ENCODE measurements at regions not wholly inside any gene's neighbourhood (a gene's known extent, or its start where the extent isn't known, plus 50 kb on each side); places are given as distances from the start of the nearest gene placed in this dataset.
"Not testable (repeated sequence)": the region's sequence is repeated elsewhere in the genome, so short reads cannot be mapped to it uniquely, and the experiment has no call there.

DNA sequence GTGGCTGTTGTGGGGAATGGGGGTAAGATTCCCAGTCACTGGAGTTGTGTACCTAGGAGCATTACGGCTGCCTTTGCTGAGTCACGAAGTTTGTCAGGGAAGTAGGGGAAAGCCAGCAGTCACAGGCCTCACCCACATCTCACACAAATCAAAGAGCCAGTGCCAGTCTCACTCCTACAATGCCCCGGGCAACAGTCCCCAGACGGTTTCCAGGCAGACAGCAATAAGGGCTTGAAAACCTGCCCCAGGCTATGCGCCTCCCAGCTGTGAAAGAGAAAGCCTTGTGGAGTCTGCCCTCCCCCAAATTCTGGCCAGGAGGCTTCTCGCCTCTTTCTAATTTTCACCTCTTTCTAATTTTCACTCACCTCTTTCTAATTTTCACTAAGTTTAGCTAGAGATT, 142.3 kb upstream of the EDNRB start:
- DNase-seq: peak in 2 of 3 experiments; percentile 16 to 42

DNA sequence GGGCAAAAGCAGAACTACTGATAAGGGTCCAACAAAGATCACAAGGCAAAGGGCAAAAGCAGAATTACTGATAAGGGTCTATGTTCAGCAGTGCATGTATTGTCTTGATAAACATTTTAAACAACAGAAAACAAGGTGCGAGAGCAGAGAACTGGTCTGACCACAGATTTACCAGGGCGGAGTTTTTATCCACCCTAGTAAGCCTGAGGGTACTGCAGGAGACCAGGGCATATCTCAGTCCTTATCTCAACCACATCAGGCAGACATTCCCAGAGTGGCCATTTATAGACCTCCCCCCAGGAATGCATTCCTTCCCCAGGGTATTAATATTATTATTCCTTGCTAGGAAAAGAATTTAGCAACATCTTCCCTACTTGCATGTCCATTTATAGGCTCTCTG, 138.2 kb upstream of the EDNRB start:
- DNase-seq: not testable (repeated sequence)

DNA sequence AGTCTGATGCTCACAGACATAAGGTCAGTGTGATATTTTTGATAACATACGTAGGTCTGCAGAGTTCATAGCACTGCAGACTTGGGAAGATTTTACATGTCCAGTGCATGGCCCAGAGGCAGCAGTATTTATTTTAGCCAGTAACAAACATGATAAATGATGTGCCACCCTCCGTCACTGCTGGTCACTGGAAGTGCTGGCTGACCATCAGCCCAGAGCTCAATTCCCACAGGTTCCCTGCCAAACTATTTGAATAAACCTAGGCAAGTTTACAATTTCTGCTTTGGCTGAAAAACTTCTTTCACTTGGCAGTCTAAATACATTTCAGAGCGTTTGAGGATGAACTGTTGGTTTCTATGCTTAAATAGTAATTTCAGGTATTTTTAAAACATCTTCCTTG, 135.5 kb upstream of the EDNRB start:
- DNase-seq: no peak

DNA sequence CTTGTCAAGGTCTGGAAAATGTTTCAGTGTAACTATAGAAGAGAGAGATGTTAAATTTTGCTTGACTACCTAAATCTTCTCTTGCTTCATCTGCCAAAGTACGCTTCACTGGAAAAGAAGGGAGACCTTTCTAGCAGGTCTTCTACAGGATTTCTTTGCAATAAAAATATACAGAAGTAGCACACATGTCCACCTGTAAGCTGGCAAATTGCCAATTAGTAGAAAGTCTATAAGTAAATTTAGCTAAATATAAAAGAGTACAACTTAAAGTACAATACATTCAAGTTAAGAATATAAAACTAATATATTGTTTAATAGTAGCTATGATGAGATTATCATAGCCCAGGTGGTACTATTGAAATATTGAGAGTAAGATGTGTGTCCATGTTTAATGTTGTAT, 128.5 kb upstream of the EDNRB start:
- DNase-seq: no peak

DNA sequence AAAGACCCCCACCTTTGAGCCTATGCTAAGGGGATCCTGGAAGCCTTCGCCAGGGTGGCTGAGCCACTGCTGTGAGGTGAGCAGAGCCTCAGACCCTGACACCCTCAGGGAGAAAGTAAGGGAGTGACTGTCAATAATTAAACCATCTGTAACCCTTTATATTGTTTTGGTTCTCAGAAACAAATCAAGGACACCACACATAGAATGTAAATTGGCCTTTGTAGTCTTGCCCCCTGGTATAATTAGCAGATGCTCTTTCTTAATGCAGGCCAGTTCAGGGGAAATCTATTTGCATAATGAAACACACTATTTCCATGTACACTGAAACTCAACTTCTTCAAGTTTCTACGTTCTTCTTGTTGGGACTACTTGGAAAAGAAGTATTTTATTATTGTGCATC, 127.7 kb upstream of the EDNRB start:
- DNase-seq: no peak

DNA sequence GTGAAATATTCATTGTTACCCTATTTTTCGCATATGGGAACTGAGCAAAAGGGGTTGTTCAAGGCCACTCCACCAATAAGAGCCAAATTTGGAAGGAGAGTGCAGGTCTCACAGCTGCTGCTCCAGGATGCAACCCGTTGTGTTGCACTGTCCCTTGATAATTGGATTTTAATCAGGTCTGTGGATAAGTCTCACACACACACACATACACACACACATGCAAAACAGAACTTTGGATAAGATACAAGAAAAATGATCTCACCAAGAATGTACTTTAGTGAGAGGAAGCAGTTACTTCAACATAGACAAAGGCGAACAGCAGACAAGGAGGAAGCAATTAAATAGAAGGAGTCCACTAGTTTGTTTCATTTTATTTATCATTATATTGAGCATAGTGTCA, 127.3 kb upstream of the EDNRB start:
- DNase-seq: no peak

DNA sequence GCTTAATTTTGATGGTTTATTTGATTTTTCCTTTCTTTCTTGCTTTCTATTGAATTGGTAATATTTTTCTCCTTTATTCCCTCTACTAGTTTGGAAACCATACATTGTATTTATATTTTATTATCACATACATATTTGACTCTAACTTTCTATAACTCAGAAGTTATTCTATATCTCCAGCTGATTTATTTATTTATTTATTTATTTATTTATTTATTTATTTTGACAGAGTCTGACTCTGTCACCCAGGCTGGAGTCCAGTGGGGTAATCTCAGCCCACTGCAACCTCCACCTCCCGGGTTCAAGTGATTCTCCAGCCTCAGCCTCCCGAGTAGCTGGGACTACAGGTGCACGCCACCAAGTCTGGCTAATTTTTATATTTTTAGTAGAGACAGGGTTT, 122.7 kb upstream of the EDNRB start:
- not testable (repeated sequence) for DNase-seq

DNA sequence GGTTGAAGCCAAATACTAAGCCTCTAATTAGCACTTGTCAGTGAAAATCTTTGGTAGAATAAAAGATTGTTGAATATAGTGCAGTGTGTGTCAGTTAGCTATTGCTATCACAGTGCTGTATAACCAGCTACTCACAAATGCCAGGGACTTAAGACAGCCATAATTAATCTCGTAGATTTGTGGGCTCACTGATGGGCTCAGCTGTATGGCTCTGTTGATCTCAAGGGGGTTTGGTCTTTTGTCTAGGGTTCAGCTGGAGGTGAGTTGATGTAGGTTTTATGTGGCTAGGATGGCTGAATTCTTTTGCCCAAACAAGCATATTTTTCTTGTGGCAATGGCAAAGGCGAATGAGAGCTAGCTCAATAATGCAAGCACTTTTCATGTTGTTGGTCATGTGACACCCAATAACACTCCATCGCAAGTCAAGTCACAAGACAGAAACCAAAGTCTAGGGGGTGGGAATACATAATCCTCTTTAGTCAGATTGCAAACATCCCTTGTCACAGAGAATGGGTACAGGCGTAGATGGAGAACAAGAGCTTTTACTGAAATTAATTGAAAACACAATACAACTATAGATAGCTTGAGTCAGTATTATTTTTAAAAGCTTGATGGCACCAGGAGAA, 121.7 kb upstream of the EDNRB start:
- DNase-seq: peak in 1 of 3 experiments; percentile 56

DNA sequence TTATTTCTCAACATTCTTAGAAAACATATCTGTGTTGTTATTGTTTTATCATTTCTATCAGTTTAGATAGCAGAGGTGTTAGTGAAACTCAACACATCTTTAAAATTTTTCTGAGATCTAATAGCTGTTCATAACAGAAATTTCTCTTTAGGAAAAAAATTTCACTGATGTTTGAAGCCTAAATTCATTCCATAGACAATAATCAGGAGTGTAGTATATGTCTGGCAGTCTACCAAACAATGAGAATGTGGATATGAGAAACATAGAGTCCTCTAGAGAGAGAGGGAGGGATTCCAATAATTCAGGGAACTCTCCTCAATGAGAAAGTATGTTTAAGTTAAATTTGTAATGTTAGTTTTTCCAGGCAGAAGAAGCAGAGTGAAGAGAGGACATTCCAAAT, 118.2 kb upstream of the EDNRB start:
- no peak for DNase-seq

DNA sequence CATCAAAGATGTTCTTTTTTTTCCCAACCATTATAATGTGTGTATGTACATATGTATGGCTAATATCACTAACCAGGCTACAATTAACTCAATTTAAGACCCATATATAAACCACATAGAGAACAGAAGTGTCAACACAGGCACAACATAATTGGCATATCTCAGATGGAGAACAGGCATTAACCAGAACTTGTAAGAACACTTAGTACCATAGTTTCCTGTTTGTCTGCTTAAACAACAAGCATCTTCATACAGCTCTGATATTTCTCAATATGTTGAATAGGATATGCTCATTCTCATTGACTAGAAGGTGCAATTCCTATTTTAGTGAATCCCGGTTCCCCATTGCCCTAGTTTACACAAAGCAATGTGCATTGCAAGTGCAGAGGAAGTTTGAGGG, 116.9 kb upstream of the EDNRB start:
- DNase-seq: peak in 1 of 3 experiments; percentile 92

DNA sequence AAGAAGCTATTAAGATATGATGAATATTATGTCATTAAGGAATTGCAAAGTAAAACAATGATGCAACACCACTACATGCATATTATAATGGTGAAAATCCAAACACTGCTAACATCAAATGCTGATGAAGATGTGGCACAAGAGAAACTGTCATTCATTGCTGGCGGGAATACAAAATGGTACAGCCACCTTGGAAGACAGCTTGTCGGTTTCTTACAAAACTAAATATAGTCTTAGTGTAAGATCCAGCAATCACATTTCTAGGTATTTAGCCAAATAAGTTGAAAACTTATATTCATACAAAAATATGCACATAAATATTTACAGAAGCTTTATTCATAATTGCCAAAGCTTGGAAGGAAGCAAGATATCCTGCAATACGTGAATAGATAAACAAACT, 114.9 kb upstream of the EDNRB start:
- DNase-seq: no peak

DNA sequence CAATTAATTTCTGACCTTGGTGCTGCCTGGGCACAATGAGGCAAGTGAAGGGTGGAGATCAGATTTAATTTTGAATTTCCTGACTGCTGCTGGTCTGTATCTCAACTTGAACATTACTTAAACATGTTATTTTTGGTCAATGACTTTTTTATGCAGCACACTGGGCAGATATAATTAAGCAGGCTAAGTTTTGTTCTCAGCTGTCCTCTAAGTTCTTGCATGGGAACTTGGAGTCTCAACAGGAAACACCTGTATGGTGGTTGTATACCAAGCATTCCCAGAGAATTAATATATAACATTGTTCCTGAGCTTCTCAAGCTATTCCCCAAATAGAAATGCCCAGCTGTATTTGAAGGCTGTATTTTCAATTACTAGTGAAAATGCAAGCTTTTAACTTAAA, 113.5 kb upstream of the EDNRB start:
- no peak for DNase-seq

DNA sequence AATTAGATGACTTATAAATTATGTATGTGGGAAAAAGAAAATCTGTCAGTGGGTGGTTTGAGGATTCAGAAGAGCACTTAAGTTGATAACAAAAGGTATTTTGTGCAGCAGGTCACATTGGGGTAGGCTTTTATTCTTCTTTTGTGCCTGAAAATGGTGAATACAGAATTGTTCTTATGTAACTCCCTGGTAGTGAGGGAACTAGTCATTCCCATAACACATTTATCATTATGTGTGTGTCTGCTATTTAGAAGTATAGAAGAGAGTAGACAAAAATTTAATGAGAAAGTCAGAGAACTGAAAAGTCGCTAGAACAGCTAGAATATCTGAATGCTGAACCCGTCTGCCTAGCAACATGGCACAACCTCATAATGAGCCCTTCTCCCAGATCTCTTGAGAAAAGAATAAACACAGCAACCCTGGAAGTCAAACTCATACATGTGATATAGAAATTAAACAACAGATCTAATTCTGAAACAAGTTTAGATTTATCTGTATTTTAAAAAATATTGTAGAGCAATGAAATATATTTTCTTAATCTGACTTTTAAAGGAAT, 111.8 kb upstream of the EDNRB start:
- DNase-seq: peak in 1 of 3 experiments; percentile 66

DNA sequence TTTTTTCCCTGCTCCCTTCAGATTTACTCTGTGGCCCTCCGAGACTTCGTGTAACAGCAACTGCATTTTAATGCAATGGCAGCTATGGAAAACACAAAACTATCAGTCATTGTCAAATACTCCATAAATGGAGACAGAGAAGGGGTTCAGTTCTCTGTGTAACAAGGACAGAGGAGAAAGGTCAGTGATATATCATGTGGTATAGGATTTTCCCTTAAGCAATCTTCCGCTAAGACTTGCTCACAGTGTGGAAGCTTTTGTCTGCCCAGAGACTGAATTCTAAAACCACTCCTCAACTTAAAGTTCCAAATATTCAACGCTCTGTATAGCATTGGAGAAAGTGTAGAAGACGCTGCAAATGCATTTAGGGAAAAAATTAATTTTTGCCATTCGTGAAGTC, 111.3 kb upstream of the EDNRB start:
- peak in 1 of 3 experiments; percentile 52 for DNase-seq

DNA sequence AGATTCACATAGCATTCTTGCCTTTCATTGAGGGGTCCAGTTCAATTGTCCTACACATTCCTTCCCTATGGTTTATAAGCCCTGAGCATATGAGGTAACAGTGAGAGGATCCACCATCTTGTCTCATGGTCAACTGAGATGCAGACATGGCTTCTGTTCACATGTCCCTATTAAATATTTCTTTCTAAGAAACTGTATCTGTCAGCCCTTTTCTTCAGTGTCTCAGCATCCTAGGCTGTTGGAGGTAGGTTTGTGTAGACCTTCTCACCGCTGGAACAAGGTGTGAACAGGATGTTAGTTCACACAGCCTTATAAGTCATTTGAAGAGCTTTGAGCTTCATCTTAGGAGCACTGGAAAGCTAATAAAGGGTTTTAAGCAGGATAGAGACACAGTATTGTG, 110.3 kb upstream of the EDNRB start:
- no peak for DNase-seq

DNA sequence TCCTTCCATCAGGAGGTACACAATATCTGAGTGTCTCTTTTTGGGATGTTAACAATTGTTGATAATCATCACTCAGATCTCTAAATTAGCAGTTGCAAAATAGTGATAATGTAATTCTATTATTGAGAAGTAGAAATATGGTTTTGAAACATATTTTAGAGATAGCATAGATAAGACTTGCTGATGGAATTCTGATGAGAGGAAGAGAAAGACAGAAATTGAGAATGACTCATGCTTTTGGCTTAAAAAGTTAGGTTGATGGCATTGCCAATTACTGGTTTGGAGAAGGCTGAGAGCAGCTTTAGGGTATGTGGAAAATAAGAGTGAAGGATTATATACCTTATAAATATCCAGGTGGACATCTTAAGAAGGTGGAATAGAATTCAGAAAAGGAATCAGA, 106.4 kb upstream of the EDNRB start:
- no peak for DNase-seq

DNA sequence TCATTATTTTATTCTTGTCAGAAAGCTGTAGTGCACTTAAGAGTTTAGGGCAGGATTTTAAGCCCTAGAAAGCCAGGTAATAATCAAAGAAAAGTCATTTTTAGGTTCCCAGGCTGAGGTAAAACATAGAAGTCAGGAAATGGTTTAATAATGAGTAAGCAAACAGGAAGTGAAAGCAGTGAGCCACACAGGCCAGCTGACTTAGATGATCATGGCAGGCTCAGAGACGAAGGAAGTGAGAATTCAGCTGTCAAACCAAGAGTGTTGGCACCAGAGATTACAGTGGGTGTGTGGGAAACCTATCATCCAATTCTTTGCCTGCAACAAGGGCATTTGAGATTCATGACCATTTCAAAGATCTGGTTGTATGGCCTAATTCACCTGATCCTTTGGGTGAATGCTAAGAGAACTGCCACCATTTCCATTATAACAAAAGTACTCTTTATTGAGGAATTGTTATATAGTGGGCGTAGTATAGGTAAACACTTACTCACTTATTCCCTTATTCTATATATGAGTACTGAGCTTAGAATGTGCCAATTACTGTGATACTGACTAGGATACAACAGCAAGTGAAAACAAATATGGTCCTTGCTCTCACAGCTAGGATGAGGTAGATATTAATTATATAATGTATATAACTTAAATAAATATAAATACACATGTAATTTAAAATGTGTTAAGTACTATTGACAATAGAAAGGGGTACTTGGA, 103.7 kb upstream of the EDNRB start:
- DNase-seq: peak in 1 of 3 experiments; percentile 44

DNA sequence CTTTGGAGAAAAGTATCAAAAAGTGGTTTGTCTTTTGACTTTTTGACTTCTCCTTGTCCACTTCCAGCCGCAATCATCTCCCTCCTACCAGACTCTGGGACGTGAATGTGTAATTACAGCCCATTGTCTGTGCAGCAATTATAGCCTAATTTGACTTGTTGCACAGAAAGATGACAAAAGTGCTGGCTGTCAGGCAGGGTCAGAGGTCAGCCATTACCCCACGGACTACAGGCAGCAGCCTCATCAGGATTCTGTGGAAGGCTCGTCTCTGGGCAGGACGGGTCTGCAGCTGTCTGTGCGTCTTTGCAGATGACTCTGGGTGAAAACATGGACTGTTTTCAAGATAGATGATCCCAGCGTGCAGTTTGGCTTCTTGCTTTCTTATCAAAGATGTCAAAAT, 102.2 kb upstream of the EDNRB start:
- DNase-seq: peak in 2 of 3 experiments; percentile 68 to 93

DNA sequence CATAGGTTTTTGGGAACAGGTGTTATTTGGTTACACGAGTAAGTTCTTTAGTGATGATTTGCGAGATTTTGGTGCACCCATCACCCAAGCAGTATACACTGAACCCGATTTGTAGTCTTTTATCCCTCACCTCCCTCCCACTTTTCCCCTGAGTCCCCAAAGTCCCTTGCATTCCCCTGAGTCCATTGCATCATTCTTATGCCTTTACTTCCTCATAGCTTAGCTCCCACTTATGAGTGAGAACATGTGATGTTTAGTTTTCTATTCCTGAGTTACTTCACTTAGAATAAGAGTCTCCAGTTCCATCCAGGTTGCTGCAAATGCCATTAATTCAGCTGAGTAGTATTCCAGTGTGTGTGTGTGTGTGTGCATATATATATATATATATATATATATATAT, 97.2 kb upstream of the EDNRB start:
- DNase-seq: no peak

DNA sequence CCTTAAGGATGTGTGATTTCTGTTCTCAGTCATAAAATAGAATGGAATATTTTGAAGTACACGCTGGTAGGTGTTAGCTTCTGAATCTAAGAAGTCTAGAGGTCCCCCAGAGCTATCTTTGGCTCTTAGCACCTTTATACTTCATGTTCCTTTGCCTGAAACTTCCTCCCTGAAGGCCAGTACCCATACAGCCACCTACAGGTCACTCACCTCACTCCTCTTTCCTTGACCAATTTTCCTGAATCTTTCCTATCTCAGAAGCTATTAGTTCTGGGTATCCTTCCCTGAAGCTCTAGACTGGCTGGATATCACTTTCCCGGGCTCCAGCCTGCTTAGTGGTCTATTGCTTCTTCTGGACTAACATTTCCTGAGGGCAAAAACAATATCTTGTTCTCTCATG, 93.4 kb upstream of the EDNRB start:
- DNase-seq: no peak

DNA sequence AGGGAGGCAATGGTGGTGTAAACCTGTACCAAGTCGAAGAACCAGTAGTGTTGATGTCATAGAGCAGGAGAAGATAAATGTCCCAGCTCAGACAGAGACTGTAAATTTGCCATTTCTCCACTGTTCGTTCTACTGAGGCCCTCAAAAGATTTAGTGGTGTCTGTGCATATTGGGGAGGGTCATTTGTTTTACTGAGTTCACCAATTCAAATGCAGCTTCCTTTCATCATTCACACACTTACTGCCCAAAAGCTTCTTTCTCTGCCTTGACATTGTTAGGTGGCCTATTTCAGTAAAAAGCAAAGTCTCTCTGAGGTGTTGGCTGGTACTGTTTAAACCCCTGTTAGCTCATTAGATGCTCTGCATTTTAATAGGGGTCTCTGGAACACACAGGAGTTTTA, 86.2 kb upstream of the EDNRB start:
- no peak for DNase-seq

DNA sequence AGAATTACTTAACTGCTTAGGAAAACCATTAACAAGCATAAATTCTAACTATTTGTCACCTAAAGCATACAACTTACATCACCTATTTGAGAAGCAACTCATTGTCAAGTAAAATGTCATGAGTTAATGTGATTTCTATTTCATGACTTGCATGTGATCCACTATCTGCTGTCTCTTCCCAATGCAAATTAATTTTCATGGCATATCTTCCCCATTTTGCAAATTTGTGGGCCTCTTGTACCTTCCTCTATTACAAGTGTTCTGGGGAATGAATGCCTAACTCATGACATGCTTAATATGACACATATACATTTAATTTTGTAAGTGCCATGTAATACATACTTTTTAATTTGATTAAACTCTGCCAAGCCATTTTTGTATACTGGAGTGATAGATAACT, 81.1 kb upstream of the EDNRB start:
- no peak for DNase-seq

DNA sequence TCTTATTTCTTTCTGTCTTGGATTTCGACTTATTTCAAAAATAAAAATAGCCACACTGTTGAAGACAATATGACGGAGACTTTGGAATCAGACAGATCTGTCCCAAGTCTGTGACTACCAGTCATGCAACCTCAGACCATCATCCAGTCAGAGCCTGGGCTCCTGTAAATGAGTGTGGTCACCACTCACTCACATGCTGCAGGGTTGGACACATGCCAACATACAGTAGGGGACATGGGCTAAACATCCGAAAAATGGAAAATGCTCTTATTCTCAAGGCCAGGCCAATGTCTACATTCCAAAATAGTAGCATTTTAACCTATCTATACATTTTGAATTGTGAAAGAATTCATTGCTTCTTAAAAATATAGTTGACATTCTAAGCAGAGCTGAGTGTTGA, 75.5 kb upstream of the EDNRB start:
- DNase-seq: no peak

DNA sequence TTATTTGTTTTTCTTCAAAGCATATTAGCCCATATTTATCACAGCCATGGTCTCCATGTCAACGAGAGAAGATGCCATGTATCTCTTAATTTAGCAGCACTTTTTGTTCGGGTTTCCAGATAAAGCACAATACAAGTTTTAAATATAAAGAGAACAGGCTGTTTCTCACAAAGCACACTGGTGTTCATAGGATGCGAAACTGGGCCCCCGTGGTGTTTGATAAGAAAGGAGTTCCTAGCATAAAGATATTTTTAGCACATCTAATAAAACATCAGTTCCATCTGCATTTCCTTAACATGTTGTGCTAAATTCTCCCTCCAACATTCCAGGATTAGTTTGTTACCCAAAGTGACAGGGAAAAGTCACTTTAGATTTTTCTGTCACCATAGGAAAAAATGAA, 72.4 kb upstream of the EDNRB start:
- no peak for DNase-seq

DNA sequence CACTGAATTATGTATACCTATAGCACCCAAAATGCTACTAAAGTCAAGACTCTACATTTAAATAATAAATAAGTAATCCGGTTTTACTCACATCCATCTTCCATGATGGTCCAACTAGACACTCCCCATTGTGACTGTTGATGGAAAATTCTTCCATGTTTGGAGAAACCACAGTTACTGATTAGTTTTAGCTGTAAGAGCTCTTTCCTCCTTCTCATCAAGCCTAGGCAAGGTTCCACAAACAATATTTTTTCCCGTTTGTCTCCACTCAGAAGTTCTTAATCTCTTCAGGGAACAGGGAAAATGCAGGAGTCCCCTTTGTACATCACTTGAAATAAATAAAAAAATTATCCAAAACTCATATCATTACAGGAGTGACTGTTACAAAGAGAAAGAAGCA, 70.7 kb upstream of the EDNRB start:
- no peak for DNase-seq

Measured in NCI-H1417 (cell line).